ENCODE measurements at regions not wholly inside any gene's neighbourhood (a gene's known extent, or its start where the extent isn't known, plus 50 kb on each side); places are given as distances from the start of the nearest gene placed in this dataset.

DNA sequence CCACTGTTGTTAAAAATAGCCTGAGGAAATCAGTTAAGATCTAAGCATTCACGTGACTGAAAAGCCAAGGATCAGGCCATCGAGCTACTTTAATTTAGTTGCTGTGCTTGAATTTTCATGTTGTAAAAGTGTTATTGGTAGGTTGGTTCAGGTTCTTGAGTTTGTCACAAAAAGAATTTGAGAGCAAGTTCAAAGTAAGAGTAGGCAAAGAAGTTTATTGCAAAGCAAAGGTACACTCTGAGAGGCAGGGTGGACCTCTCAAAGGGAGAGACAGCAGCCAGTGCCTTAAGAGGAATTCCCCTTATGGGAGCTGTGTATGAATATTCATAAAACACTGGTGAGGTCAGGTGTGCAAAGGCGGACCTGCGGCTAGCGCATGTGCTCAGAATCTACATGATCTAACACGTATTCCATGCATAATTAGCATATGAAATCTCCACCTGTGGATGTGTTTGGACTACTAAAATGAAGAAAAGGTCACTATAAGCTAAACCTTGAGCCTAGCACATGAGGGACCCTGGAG, 236.5 kb downstream of the NDUFA10 start:
- ATAC-seq (ENCODE audit: low FRiP score) (no peak), DNase-seq (ENCODE audit: low spot score) (no peak)
- TF ChIP-seq CTCF (IDR thresholded peaks at IDR 0.05), result no peak

DNA sequence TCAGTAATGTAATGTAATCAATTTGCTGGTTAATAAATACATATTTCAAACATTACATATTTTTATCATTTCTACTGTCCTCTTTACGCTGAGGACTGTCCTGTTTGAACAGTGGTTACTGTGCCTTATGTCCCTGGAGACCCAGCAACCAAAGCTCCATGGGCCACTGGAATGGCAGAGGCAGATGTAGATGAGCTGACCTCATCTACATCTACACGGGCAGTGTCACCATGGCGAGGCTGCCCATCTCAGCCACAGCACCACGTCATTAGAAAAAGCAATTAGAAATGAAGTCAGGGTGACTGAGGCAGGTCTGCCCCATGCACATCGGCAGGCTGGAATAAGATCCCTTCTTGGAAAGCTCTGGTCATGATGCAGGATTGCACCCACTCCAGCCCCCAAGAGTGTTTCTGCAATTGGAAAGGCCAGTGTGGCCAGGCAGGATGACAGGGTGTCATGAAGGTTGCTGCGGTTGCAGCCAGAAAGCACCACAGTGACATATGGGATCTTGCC, 237.5 kb downstream of the NDUFA10 start:
- no peak for TF ChIP-seq CTCF (IDR thresholded peaks at IDR 0.05)
- ATAC-seq (ENCODE audit: low FRiP score) (no peak), DNase-seq (ENCODE audit: low spot score) (no peak)

- DNase-seq (ENCODE audit: low spot score) (no peak), ATAC-seq (ENCODE audit: low FRiP score) (no peak)
- no peak for TF ChIP-seq CTCF (IDR thresholded peaks at IDR 0.05)
Observed at GRCh38 chr2:239786791-239787190, 238.4 kb downstream of the NDUFA10 start.

DNA sequence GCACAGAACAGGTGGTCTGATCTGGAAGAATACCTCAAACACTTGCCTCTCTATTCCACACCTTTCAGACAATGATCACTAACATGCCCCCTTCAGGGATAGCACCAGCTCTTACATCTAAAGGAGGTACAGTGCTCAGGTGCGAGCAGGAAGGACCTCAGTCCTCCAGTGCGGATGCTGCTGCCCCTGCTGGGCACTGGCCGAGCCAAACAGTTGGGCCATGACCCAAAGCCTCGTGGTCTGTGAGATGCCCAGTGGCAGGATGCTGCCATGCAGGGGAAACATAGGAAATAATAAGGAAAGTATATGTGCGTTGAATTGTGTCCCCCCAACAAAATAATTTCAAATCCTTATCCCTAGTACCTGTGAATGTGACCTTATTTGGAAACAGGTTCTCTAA, 243.7 kb downstream of the NDUFA10 start:
- ATAC-seq (ENCODE audit: low FRiP score) (no peak), DNase-seq (ENCODE audit: low spot score) (no peak)
- no peak for TF ChIP-seq CTCF (IDR thresholded peaks at IDR 0.05)

GRCh38 chr2:239780236-239780994, 244.7 kb downstream of the NDUFA10 start:
- ATAC-seq (ENCODE audit: low FRiP score) (no peak), DNase-seq (ENCODE audit: low spot score) (no peak)
- no peak for TF ChIP-seq CTCF (IDR thresholded peaks at IDR 0.05)

DNA sequence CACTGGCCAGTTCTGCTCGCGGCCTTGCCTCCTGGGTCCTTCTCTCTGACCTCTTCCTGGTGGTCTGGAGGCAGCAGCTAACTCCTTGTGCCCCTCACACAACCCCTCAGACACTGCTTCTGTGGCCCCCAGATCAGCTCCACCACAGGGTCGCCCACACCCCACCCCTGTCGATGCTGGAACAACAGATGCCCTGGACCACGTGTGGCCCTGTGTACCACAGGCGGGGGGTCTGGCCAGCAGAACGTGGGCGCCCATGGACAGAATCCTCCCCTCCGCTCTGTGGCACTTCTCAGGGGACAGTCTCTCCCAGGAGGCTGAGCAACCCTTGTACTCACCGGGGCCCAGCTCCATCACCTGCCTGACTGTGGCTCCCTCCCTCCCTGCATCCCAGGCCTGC, 245.6 kb downstream of the NDUFA10 start:
- no peak for TF ChIP-seq CTCF (IDR thresholded peaks at IDR 0.05)
- DNase-seq (ENCODE audit: low spot score) (no peak), ATAC-seq (ENCODE audit: low FRiP score) (no peak)

Measured in omental fat pad (tissue), 3 donors.